ENCODE measurements at regions not wholly inside any gene's neighbourhood (a gene's known extent, or its start where the extent isn't known, plus 50 kb on each side); places are given as distances from the start of the nearest gene placed in this dataset.

- no peak for ATAC-seq
- no peak overlapping the region for H3K27ac ChIP-seq (ENCODE audit: low read length)
- no peak overlapping the region for H3K27ac Mint-ChIP-seq
- H3K27me3 ChIP-seq (ENCODE audit: control insufficient read depth, insufficient read depth, low read length): no peaks in the 10 kb centered on the region
- no peaks in the 10 kb centered on the region for H3K4me1 ChIP-seq (ENCODE audit: control insufficient read depth, insufficient read depth, low read length)
- no peaks in the 10 kb centered on the region for H3K9me3 ChIP-seq (ENCODE audit: control insufficient read depth, insufficient read depth, low read length)
- intact Hi-C loops (cut with micrococcal nuclease): no loop called here
- 44% methylated on average over 1 of the region's 2 CpGs for WGBS (ENCODE audit: insufficient coverage)
- no peaks in the 10 kb centered on the region for H3K36me3 ChIP-seq (ENCODE audit: control insufficient read depth, insufficient read depth, low read length)
- no peak for DNase-seq
- H3K27me3 Mint-ChIP-seq (ENCODE audit: low read depth in 2 of 2): no peaks in the 10 kb centered on the region
- no peak overlapping the region for H3K4me3 ChIP-seq (ENCODE audit: low read length)
- no peak overlapping the region for H3K4me3 Mint-ChIP-seq
- TF ChIP-seq CTCF (IDR thresholded peaks at IDR 0.05): no peak
- no peaks in the 10 kb centered on the region for H3K4me1 Mint-ChIP-seq
- H3K9me3 Mint-ChIP-seq: peaks cover 9 to 21% of the 10 kb centered on the region in 2 donors
- H3K36me3 Mint-ChIP-seq: peaks cover 5% of the 10 kb centered on the region
Measured at GRCh38 chr9:10753474-10753873, 140.7 kb upstream of the PTPRD start.

DNA sequence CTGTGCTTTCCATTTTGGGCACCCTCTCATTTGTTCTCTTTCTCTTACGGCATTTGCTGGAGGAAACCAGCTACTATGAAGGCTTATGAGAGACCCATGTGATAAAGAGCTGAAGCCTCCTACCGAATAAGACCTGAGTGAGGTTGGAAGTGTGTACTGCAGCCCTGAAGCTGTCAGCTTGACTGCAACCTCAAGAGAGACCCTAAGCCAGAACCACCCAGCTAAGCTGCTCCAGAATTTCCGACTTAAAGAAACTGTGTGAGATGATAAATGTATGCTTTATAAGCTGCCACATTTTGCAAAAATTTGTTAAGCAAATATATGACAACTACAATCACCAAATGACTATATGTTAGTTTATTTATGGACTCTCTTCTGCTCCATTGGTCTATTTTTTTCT lies 151.7 kb upstream of the PTPRD start:
- H3K9me3 Mint-ChIP-seq: peaks cover 17 to 23% of the 10 kb centered on the region in 2 donors
- no peak overlapping the region for H3K27ac Mint-ChIP-seq
- intact Hi-C loops (cut with micrococcal nuclease): no loop called here
- TF ChIP-seq CTCF (IDR thresholded peaks at IDR 0.05): no peak
- H3K4me1 Mint-ChIP-seq: no peaks in the 10 kb centered on the region
- Histone ChIP-seq H3K27me3 (ENCODE audit: control insufficient read depth, insufficient read depth, low read length) (no peaks in the 10 kb centered on the region), H3K36me3 (ENCODE audit: control insufficient read depth, insufficient read depth, low read length) (no peaks in the 10 kb centered on the region), H3K27ac (ENCODE audit: low read length) (no peak overlapping the region), H3K4me1 (ENCODE audit: control insufficient read depth, insufficient read depth, low read length) (no peaks in the 10 kb centered on the region), H3K9me3 (ENCODE audit: control insufficient read depth, insufficient read depth, low read length) (peaks cover 3% of the 10 kb centered on the region), H3K4me3 (ENCODE audit: low read length) (no peak overlapping the region)
- H3K4me3 Mint-ChIP-seq: no peak overlapping the region
- H3K36me3 Mint-ChIP-seq: peaks cover 8% of the 10 kb centered on the region
- no peaks in the 10 kb centered on the region for H3K27me3 Mint-ChIP-seq (ENCODE audit: low read depth in 2 of 2)
- WGBS (ENCODE audit: insufficient coverage): 86% methylated on average over 2 of the region's 3 CpGs
- DNase-seq (no peak), ATAC-seq (no peak)

- Mint-ChIP-seq H3K27me3 (ENCODE audit: low read depth in 2 of 2) (no peaks in the 10 kb centered on the region), H3K4me3 (no peak overlapping the region), H3K27ac (no peak overlapping the region), H3K4me1 (no peaks in the 10 kb centered on the region), H3K36me3 (no peaks in the 10 kb centered on the region), H3K9me3 (peaks cover 18 to 23% of the 10 kb centered on the region in 2 donors)
- no peak overlapping the region for H3K4me3 ChIP-seq (ENCODE audit: low read length)
- DNase-seq (no peak), ATAC-seq (no peak)
- no peak overlapping the region for H3K27ac ChIP-seq (ENCODE audit: low read length)
- H3K27me3 ChIP-seq (ENCODE audit: control insufficient read depth, insufficient read depth, low read length): no peaks in the 10 kb centered on the region
- no peak for TF ChIP-seq CTCF (IDR thresholded peaks at IDR 0.05)
- H3K36me3 ChIP-seq (ENCODE audit: control insufficient read depth, insufficient read depth, low read length): no peaks in the 10 kb centered on the region
- intact Hi-C loops (cut with micrococcal nuclease): no loop called here
- H3K4me1 ChIP-seq (ENCODE audit: control insufficient read depth, insufficient read depth, low read length): no peaks in the 10 kb centered on the region
- peaks cover 5% of the 10 kb centered on the region for H3K9me3 ChIP-seq (ENCODE audit: control insufficient read depth, insufficient read depth, low read length)
- 53% methylated on average over 4 of the region's 4 CpGs for WGBS (ENCODE audit: insufficient coverage)
Measured at GRCh38 chr9:10773136-10773535, 160.3 kb upstream of the PTPRD start.

DNA sequence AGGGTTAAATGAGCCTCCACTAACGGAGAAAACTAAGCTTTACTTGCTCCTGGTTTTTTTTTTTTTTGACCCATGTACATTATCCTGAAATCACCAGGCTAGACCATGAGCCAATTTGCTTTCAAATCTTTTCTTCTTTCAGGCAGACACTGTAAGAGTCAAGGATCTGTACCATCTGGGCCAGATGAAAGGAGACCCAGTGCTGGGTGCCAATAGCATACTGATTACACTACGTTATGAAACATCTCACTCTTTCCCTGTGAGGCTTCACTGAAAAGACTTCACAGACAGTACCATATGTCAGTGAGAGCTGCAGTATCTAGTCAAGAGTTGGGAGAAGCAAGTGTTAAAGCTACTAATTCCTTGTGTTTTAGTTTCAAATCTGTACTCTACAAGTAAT lies 161.2 kb upstream of the PTPRD start:
- ATAC-seq (no peak), DNase-seq (no peak)
- H3K4me1 ChIP-seq (ENCODE audit: control insufficient read depth, insufficient read depth, low read length): no peaks in the 10 kb centered on the region
- TF ChIP-seq CTCF (IDR thresholded peaks at IDR 0.05): no peak
- Mint-ChIP-seq H3K36me3 (no peaks in the 10 kb centered on the region), H3K4me1 (no peaks in the 10 kb centered on the region), H3K4me3 (no peak overlapping the region), H3K27ac (no peak overlapping the region), H3K9me3 (peaks cover 16 to 20% of the 10 kb centered on the region in 2 donors), H3K27me3 (ENCODE audit: low read depth in 2 of 2) (no peaks in the 10 kb centered on the region)
- H3K9me3 ChIP-seq (ENCODE audit: control insufficient read depth, insufficient read depth, low read length): peaks cover 11% of the 10 kb centered on the region
- 76% methylated on average over 2 of the region's 2 CpGs for WGBS (ENCODE audit: insufficient coverage)
- intact Hi-C loops (cut with micrococcal nuclease): no loop called here
- H3K4me3 ChIP-seq (ENCODE audit: low read length): no peak overlapping the region
- H3K27me3 ChIP-seq (ENCODE audit: control insufficient read depth, insufficient read depth, low read length): no peaks in the 10 kb centered on the region
- no peak overlapping the region for H3K27ac ChIP-seq (ENCODE audit: low read length)
- H3K36me3 ChIP-seq (ENCODE audit: control insufficient read depth, insufficient read depth, low read length): no peaks in the 10 kb centered on the region
